OCI-LY7 (cell line): ENCODE measurements at regions not wholly inside any gene's neighbourhood (a gene's known extent, or its start where the extent isn't known, plus 50 kb on each side); places are given as distances from the start of the nearest gene placed in this dataset.
"Not testable (repeated sequence)": the region's sequence is repeated elsewhere in the genome, so short reads cannot be mapped to it uniquely, and the experiment has no call there.

ENCODE experiments used
- CTCF ChIP-seq: fragments of 200-600 bp; sonication (generic); conservative IDR thresholded peaks from 2 replicates; pipeline ENCODE4 v1.5.1; 2014; ENCODE audit warnings: mild to moderate bottlenecking, antibody characterized with exemption, low read length, moderate library complexity, mixed read lengths
- EZH2phosphoT487 ChIP-seq: fragments of 200-600 bp; sonication (generic); IDR thresholded peaks from 2 replicates; pipeline ENCODE4 v1.6.1; 2018; ENCODE audit warnings: low read depth, borderline replicate concordance, mild to moderate bottlenecking, mixed run types, antibody characterized with exemption, low read length, moderate library complexity, mixed read lengths

DNA sequence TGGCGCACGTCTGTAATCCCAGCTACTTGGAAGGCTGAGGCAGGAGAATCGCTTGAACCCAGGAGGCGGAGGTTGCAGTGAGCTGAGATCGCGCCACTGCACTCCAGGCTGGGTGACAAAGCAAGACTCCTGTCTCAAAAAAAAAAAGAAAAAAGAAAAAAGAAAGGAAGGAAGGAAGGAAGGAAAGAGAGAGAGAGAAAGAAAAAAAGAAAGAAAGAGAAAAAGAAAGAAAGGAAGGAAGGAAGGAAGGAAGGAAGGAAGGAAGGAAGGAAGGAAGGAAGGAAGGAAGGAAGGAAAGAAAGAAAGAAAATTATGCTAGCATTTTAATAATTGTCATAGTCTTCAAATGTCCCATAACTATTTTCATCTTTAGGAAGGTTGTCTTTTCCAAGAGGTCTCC, 198.7 kb downstream of the TBX18 start:
- not testable (repeated sequence) for TF ChIP-seq CTCF, EZH2phosphoT487
